HEK293T (cell line): ENCODE measurements at regions not wholly inside any gene's neighbourhood (a gene's known extent, or its start where the extent isn't known, plus 50 kb on each side); places are given as distances from the start of the nearest gene placed in this dataset.

Experiments used
- CTCF ChIA-PET: fragments of 350-600 bp; formaldehyde crosslinking; extraction: SDS; loops from one replicate; lab custom pipeline; 2021; ENCODE audit warnings: antibody characterized with exemption, inconsistent platforms; lab: Yijun Ruan, JAX
- POLR2A ChIA-PET: fragments of 350-600 bp; formaldehyde crosslinking; extraction: SDS; loops from one replicate; lab custom pipeline; 2020; ENCODE audit warnings: antibody characterized with exemption, inconsistent platforms; lab: Yijun Ruan, JAX
- DNase-seq: peaks from one replicate; pipeline ENCODE4 v3.0.0; 2012; ENCODE audit warnings: mixed read lengths; ENCODE audit errors: extremely low spot score
- ARNT ChIP-seq: fragments of 450-650 bp; IDR thresholded peaks from 2 replicates; pipeline ENCODE4 v1.6.1; 2017; ENCODE audit warnings: mild to moderate bottlenecking
- BHLHE40 ChIP-seq: fragments of 450-650 bp; IDR thresholded peaks from 2 replicates; pipeline ENCODE4 v1.6.1; 2016; ENCODE audit warnings: mild to moderate bottlenecking, moderate library complexity, borderline replicate concordance
- CTBP1 ChIP-seq: fragments of 450-650 bp; IDR thresholded peaks from 2 replicates; pipeline ENCODE4 v1.6.1; 2016; ENCODE audit warnings: borderline replicate concordance
- ELF4 ChIP-seq: fragments of 450-650 bp; IDR thresholded peaks from 2 replicates; pipeline ENCODE4 v1.6.1; 2017; ENCODE audit warnings: antibody characterized with exemption
- FOXA1 ChIP-seq: fragments of 450-650 bp; IDR thresholded peaks from 2 replicates; pipeline ENCODE4 v1.6.1; 2016; ENCODE audit warnings: mild to moderate bottlenecking
- FOXK2 ChIP-seq: fragments of 450-650 bp; IDR thresholded peaks from 2 replicates; pipeline ENCODE4 v1.6.1; 2016; ENCODE audit warnings: mild to moderate bottlenecking
- FOXM1 ChIP-seq: fragments of 450-650 bp; IDR thresholded peaks from 2 replicates; pipeline ENCODE4 v1.6.1; 2017; ENCODE audit warnings: mild to moderate bottlenecking, borderline replicate concordance
- HDGF ChIP-seq: fragments of 450-650 bp; IDR thresholded peaks from 2 replicates; pipeline ENCODE4 v1.6.1; 2017; ENCODE audit warnings: antibody characterized with exemption, borderline replicate concordance
- L3MBTL2 ChIP-seq: fragments of 450-650 bp; conservative IDR thresholded peaks from 2 replicates; pipeline ENCODE4 v1.6.1; 2016; ENCODE audit warnings: mild to moderate bottlenecking
- LEF1 ChIP-seq: fragments of 450-650 bp; IDR thresholded peaks from 2 replicates; pipeline ENCODE4 v1.6.1; 2017; ENCODE audit warnings: mild to moderate bottlenecking, borderline replicate concordance
- NFRKB ChIP-seq: fragments of 450-650 bp; IDR thresholded peaks from 2 replicates; pipeline ENCODE4 v1.6.1; 2016; ENCODE audit warnings: mild to moderate bottlenecking, moderate library complexity
- SP1 ChIP-seq: fragments of 450-650 bp; IDR thresholded peaks from 2 replicates; pipeline ENCODE4 v1.6.1; 2017
- SUZ12 ChIP-seq: fragments of 450-650 bp; IDR thresholded peaks from 2 replicates; pipeline ENCODE4 v1.6.1; 2016; ENCODE audit warnings: mild to moderate bottlenecking
- TARDBP ChIP-seq: fragments of 450-650 bp; IDR thresholded peaks from 2 replicates; pipeline ENCODE4 v1.6.1; 2016
- ZNF384 ChIP-seq: fragments of 450-650 bp; IDR thresholded peaks from 2 replicates; pipeline ENCODE4 v1.6.1; 2016
- TF ChIP-seq, protein P1 (sequence below): fragments of 450-650 bp; IDR thresholded peaks from 2 replicates; pipeline ENCODE4 v1.6.1; 2016

DNA sequence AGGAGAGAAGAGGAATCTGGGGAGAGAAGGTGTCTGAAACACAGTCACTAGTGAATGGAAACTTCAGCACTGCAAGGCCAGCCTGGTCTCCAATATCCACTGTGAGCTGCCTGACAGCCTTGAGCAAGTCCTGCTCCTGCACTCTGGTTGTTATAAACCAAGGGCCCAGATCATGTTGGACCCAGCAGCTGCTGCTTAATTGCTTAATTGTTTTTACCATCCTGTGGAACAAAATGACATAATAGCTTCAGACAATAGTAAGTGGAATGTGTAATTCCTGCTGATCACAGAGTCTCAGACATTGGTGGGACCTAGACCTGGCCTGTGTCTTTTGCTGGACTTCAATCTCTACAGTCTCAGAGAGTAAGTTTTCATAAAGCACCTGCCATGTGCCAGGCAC lies 833.7 kb downstream of the TFAP2A start:
- DNase-seq, result no peak
- ChIA-PET POLR2A (no interaction called here), CTCF (no interaction called here)
- TF ChIP-seq FOXA1 (no peak), CTBP1 (no peak), TARDBP (no peak), ELF4 (no peak), BHLHE40 (no peak), ZNF384 (no peak)

DNA sequence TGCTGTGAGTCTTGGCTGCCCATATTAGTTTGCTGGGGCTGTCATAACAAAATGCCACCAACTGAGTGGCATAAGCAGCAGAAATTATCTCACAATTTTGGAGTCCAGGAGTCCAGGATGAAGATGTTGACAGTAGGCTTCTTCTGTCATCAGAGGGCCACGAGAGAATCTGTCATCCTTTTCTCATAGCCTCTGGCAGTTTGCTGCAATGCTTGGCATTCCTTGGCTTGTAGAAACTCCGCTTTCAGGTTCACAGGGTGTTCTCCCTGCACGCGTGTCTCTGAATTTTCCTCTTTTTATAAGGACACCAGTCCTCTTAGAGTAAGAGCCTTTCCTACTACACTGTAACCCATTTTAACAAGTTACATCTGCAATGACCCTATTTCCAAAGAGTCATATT lies 838.4 kb downstream of the TFAP2A start:
- CTCF ChIA-PET, result no interaction called here
- no peak for DNase-seq
- POLR2A ChIA-PET, result no interaction called here
- TF ChIP-seq BHLHE40 (no peak), SP1 (no peak), TARDBP (no peak), ARNT (no peak), ZNF384 (no peak), L3MBTL2 (no peak), CTBP1 (no peak), ELF4 (no peak), FOXA1 (no peak), FOXM1 (no peak), FOXK2 (no peak), NFRKB (no peak), SUZ12 (no peak), LEF1 (no peak), HDGF (no peak)
- TF ChIP-seq, protein P1, sequence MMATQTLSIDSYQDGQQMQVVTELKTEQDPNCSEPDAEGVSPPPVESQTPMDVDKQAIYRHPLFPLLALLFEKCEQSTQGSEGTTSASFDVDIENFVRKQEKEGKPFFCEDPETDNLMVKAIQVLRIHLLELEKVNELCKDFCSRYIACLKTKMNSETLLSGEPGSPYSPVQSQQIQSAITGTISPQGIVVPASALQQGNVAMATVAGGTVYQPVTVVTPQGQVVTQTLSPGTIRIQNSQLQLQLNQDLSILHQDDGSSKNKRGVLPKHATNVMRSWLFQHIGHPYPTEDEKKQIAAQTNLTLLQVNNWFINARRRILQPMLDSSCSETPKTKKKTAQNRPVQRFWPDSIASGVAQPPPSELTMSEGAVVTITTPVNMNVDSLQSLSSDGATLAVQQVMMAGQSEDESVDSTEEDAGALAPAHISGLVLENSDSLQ, result no peak

DNA sequence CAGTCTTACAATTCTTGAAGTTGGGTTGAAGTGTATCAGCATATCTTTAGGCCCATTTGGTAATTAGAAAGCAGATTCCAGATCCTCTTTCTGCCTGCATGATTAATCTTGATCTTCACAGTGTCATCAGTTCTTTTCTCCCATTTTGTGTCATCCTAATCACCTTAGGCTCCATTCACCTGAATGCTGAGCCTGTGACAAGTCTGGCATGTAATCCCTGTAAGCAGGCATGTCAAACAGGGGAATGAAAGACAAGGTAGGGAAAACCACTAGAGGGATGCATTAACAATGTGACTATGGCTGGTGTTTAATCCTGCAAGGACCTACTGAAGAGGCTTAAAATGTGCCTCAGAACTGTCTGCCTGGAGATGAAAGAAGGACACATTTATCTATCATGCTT lies 848.8 kb downstream of the TFAP2A start:
- no peak for TF ChIP-seq BHLHE40
- TF ChIP-seq HDGF, result no peak
- TF ChIP-seq CTBP1, result no peak
- no peak for TF ChIP-seq ELF4
- no peak for TF ChIP-seq NFRKB
- no peak for TF ChIP-seq LEF1
- TF ChIP-seq FOXK2, result no peak
- no peak for TF ChIP-seq FOXA1
- TF ChIP-seq ARNT, result no peak
- TF ChIP-seq, protein P1, result no peak
- no peak for TF ChIP-seq SP1
- TF ChIP-seq L3MBTL2, result no peak
- TF ChIP-seq SUZ12, result no peak
- TF ChIP-seq TARDBP, result no peak
- no peak for TF ChIP-seq FOXM1
- TF ChIP-seq ZNF384, result no peak
- POLR2A ChIA-PET, result no interaction called here
- DNase-seq, result no peak
- CTCF ChIA-PET, result interaction anchor here (0.6 kb wide), 1 partner anchor 359 kb away, joined by 3 read pairs; no protein-coding TSS in a partner anchor

DNA sequence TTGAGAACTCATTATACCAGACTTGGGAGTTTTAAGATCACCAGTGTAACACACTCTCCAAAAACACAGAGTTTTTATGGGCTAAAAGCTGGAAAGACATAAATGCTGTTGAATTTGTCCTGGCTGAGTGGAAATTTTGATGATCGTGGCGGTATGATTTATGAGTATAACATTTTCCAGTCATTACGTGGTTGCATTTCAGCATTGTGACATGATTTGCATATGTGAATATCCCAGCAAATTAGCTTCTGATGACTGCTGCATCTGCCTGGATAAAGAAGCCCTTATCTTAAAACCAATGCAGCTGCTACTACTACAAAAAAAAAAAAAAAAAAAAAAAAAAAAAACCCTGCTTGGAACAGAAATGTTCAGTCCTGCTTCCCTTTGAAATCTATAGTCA lies 850.9 kb downstream of the TFAP2A start:
- DNase-seq, result no peak
- CTCF ChIA-PET, result no interaction called here
- TF ChIP-seq, protein P1, result peak; percentile 30; the same call in 1 of the 2 replicates
- TF ChIP-seq FOXA1, result no peak
- POLR2A ChIA-PET, result no interaction called here

DNA sequence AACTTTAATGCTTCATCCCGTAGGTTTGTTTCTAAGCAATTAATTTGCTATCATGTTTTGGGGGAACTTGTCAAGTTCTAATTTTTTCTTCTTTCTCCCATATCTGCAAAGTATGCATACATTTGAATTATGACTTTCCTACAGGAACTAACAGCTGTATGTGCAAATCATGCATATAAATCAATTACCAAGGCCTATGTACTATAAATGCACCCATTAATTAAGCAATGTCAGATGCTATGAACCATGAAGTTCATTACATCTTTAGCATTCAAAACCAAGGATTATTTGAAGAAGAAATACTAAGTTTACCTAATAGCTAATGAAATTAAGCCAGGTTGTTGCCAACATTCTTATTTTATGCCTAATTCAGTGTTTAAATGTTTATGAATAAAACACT lies 851.3 kb downstream of the TFAP2A start:
- no peak for TF ChIP-seq FOXM1
- TF ChIP-seq, protein P1, result no peak
- no peak for TF ChIP-seq TARDBP
- no peak for TF ChIP-seq BHLHE40
- TF ChIP-seq CTBP1, result no peak
- no peak for TF ChIP-seq NFRKB
- no peak for TF ChIP-seq ELF4
- no peak for TF ChIP-seq LEF1
- no peak for TF ChIP-seq FOXA1
- no peak for TF ChIP-seq FOXK2
- TF ChIP-seq ARNT, result no peak
- no peak for TF ChIP-seq HDGF
- DNase-seq, result no peak
- ChIA-PET CTCF (no interaction called here), POLR2A (no interaction called here)

DNA sequence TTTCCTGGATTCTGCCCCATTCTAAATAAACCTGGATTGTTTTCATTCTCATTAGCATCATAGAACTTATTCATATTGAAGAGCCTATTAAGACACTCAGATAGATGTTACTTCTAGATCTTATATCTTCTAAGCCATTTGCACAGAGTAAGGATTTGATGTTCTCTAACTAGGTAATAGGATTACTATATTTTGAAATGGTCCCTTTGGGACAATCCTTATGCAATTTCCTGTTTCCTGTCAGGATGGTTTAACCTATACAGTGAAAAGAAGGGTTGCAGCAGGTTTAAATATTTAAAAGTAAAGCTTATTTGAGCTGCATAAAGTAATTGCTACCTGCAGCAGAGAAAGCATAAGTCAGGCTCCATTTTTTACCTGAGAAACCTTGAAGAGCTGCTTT lies 860.1 kb downstream of the TFAP2A start:
- CTCF ChIA-PET, result interaction anchor here (0.8 kb wide), 1 partner anchor 267 kb away, joined by 3 read pairs; no protein-coding TSS in a partner anchor
- POLR2A ChIA-PET, result no interaction called here
- no peak for TF ChIP-seq ELF4
- no peak for TF ChIP-seq L3MBTL2
- TF ChIP-seq FOXK2, result no peak
- TF ChIP-seq HDGF, result no peak
- no peak for TF ChIP-seq FOXM1
- no peak for TF ChIP-seq SP1
- TF ChIP-seq ZNF384, result no peak
- DNase-seq, result no peak
